SK-N-SH (cell line): ENCODE measurements at regions not wholly inside any gene's neighbourhood (a gene's known extent, or its start where the extent isn't known, plus 50 kb on each side); places are given as distances from the start of the nearest gene placed in this dataset.

Experiments used
- CTCF ChIA-PET: fragments of 300-600, 350-600 bp; formaldehyde crosslinking; extraction: SDS; loops from one replicate; lab custom pipeline; 2021; lab: Yijun Ruan, JAX
- POLR2A ChIA-PET: fragments of 350-600 bp; sonication (Branson Sonifier 250); formaldehyde crosslinking; extraction: SDS; loops from one replicate; lab custom pipeline; 2020; ENCODE audit warnings: antibody characterized with exemption, inconsistent platforms; lab: Yijun Ruan, JAX
- DNase-seq: peaks from one replicate; pipeline ENCODE4 v3.0.0; 2012
- H2AFZ ChIP-seq: fragments of 200-600 bp; sonication (generic); 2 replicates; pipeline ENCODE4 v1.8.1; 2016; ENCODE audit warnings: antibody characterized with exemption, mild to moderate bottlenecking, low read depth
- H3F3A ChIP-seq: fragments of 200-600 bp; sonication (generic); replicated peaks from 2 replicates; pipeline ENCODE3; 2016; ENCODE audit warnings: antibody characterized with exemption, mild to moderate bottlenecking; ENCODE audit not compliant: insufficient read depth
- H3K27ac ChIP-seq, 2 experiments: fragments of 200-500 bp in 1 of 2; fragments of 200-600 bp in 1 of 2; sonication (Bioruptor generic) in 1 of 2; sonication (generic), shearing (Covaris generic) in 1 of 2; 2 replicates each; pipeline versions ENCODE4 v1.5.1 to v1.6.1; 2014 to 2016; ENCODE audit warnings: low read depth in 2 of 2, inconsistent platforms in 1 of 2, low read length in 1 of 2, mild to moderate bottlenecking in 1 of 2, mixed read lengths in 1 of 2
- H3K27me3 ChIP-seq: fragments of 200-600 bp; sonication (generic), shearing (Covaris generic); 2 replicates; pipeline ENCODE4 v1.6.1; 2016; ENCODE audit warnings: mixed run types; ENCODE audit not compliant: insufficient read depth
- H3K36me3 ChIP-seq, 2 experiments: fragments of 200-500 bp in 1 of 2; fragments of 200-600 bp in 1 of 2; sonication (Bioruptor generic) in 1 of 2; sonication (generic) in 1 of 2; replicated peaks in 1 of 2; 2 replicates each; pipeline versions ENCODE3 to v1.5.1; 2014 to 2016; ENCODE audit warnings: low read length in 1 of 2, mild to moderate bottlenecking in 1 of 2; ENCODE audit not compliant: insufficient read depth in 2 of 2, control insufficient read depth in 1 of 2
- H3K4me1 ChIP-seq, 2 experiments: fragments of 200-500 bp in 1 of 2; fragments of 200-600 bp in 1 of 2; sonication (Bioruptor generic) in 1 of 2; sonication (generic), shearing (Covaris generic) in 1 of 2; 2 replicates each; pipeline versions ENCODE4 v1.5.1 to v1.6.1; 2014 to 2016; ENCODE audit warnings: low read depth in 1 of 2, low read length in 1 of 2, mixed run types in 1 of 2; ENCODE audit not compliant: insufficient read depth in 2 of 2, control insufficient read depth in 1 of 2
- H3K4me2 ChIP-seq: fragments of 200-600 bp; sonication (generic), shearing (Covaris generic); 2 replicates; pipeline ENCODE4 v1.6.1; 2017; ENCODE audit warnings: mixed run types
- H3K4me3 ChIP-seq, 2 experiments: fragments of 200-500 bp in 1 of 2; fragments of 200-600 bp in 1 of 2; sonication (Bioruptor generic) in 1 of 2; sonication (generic), shearing (Covaris generic) in 1 of 2; 2 replicates each; pipeline versions ENCODE4 v1.5.1 to v1.8.1; 2014 to 2016; ENCODE audit warnings: low read depth in 2 of 2, inconsistent platforms in 1 of 2, low read length in 1 of 2, mild to moderate bottlenecking in 1 of 2, mixed read lengths in 1 of 2, moderate library complexity in 1 of 2
- H3K79me2 ChIP-seq: fragments of 200-600 bp; sonication (generic); 2 replicates; pipeline ENCODE4 v1.8.1; 2017; ENCODE audit warnings: mild to moderate bottlenecking; ENCODE audit not compliant: insufficient read depth
- H3K9ac ChIP-seq: fragments of 200-600 bp; sonication (generic); 2 replicates; pipeline ENCODE4 v1.6.1; 2017; ENCODE audit warnings: mixed run types
- H3K9me2 ChIP-seq: fragments of 200-600 bp; sonication (generic); 2 replicates; pipeline ENCODE4 v1.6.1; 2017; ENCODE audit warnings: mixed run types
- H3K9me3 ChIP-seq: fragments of 200-600 bp; sonication (generic); 2 replicates; pipeline ENCODE4 v1.6.1; 2017; ENCODE audit warnings: mixed run types, mild to moderate bottlenecking, moderate library complexity
- H4K20me1 ChIP-seq: fragments of 200-600 bp; sonication (generic); 2 replicates; pipeline ENCODE4 v1.6.1; 2017; ENCODE audit warnings: mild to moderate bottlenecking, mixed run types; ENCODE audit not compliant: insufficient read depth
- EP300 ChIP-seq, 2 experiments: IDR thresholded peaks; 2 replicates each; pipeline versions ENCODE4 v1.4.0 to v1.6.1; 2012; ENCODE audit warnings: borderline replicate concordance in 1 of 2, low read depth in 1 of 2, low read length in 1 of 2
- FOXM1 ChIP-seq: IDR thresholded peaks from 2 replicates; pipeline ENCODE4 v1.4.0; 2012; ENCODE audit warnings: low read depth, mild to moderate bottlenecking
- TEAD4 ChIP-seq: IDR thresholded peaks from 2 replicates; pipeline ENCODE4 v1.4.0; 2012; ENCODE audit warnings: mild to moderate bottlenecking, borderline replicate concordance; ENCODE audit not compliant: insufficient read depth
- TF ChIP-seq, protein P1 (sequence below): fragments of 200-600 bp; sonication (generic); IDR thresholded peaks from 2 replicates; pipeline ENCODE4 v1.6.1; 2017; ENCODE audit warnings: antibody characterized with exemption, mild to moderate bottlenecking, moderate library complexity
- TF ChIP-seq, protein P2 (sequence below): IDR thresholded peaks from 2 replicates; pipeline ENCODE4 v1.4.0; 2012; ENCODE audit warnings: low read depth, borderline replicate concordance
- TF ChIP-seq, protein P3 (sequence below): fragments of 150-350 bp; IDR thresholded peaks from 2 replicates; pipeline ENCODE4 v1.6.1; 2017; ENCODE audit warnings: antibody characterized with exemption, low read length, low read depth, borderline replicate concordance
- TF ChIP-seq, protein P4 (sequence below): fragments of 150-350 bp; IDR thresholded peaks from 2 replicates; pipeline ENCODE4 v1.6.1; 2016; ENCODE audit warnings: mild to moderate bottlenecking, low read depth, low read length

DNA sequence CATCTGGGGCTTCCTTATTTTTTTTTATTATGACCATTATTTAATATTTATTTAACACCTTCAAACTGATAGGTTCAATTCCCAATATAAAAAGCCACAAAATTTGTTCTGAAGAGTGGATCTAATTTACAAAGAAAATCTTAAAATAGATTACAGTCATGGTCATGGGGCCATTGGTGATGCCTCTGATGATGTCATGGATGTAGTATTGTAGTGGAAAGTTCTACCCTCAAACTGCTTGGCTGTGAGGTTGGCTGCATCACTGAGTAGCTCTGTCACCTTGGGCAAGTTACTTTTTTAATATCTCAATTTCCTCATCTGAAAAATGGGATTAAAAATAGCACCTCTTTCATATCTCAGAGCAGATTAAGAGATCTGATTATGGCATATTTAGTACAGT, 128.5 kb downstream of the DKK1 start:
- TF ChIP-seq TEAD4 (no peak), FOXM1 (no peak), EP300 (IDR thresholded peaks at IDR 0.05; ENCODE audit: borderline replicate concordance in 1 of 2, low read depth in 1 of 2, low read length in 1 of 2) (no peak)
- TF ChIP-seq, protein P1, sequence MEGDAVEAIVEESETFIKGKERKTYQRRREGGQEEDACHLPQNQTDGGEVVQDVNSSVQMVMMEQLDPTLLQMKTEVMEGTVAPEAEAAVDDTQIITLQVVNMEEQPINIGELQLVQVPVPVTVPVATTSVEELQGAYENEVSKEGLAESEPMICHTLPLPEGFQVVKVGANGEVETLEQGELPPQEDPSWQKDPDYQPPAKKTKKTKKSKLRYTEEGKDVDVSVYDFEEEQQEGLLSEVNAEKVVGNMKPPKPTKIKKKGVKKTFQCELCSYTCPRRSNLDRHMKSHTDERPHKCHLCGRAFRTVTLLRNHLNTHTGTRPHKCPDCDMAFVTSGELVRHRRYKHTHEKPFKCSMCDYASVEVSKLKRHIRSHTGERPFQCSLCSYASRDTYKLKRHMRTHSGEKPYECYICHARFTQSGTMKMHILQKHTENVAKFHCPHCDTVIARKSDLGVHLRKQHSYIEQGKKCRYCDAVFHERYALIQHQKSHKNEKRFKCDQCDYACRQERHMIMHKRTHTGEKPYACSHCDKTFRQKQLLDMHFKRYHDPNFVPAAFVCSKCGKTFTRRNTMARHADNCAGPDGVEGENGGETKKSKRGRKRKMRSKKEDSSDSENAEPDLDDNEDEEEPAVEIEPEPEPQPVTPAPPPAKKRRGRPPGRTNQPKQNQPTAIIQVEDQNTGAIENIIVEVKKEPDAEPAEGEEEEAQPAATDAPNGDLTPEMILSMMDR, result no peak
- TF ChIP-seq, protein P2, sequence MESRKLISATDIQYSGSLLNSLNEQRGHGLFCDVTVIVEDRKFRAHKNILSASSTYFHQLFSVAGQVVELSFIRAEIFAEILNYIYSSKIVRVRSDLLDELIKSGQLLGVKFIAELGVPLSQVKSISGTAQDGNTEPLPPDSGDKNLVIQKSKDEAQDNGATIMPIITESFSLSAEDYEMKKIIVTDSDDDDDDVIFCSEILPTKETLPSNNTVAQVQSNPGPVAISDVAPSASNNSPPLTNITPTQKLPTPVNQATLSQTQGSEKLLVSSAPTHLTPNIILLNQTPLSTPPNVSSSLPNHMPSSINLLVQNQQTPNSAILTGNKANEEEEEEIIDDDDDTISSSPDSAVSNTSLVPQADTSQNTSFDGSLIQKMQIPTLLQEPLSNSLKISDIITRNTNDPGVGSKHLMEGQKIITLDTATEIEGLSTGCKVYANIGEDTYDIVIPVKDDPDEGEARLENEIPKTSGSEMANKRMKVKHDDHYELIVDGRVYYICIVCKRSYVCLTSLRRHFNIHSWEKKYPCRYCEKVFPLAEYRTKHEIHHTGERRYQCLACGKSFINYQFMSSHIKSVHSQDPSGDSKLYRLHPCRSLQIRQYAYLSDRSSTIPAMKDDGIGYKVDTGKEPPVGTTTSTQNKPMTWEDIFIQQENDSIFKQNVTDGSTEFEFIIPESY, result no peak
- TF ChIP-seq, protein P3, sequence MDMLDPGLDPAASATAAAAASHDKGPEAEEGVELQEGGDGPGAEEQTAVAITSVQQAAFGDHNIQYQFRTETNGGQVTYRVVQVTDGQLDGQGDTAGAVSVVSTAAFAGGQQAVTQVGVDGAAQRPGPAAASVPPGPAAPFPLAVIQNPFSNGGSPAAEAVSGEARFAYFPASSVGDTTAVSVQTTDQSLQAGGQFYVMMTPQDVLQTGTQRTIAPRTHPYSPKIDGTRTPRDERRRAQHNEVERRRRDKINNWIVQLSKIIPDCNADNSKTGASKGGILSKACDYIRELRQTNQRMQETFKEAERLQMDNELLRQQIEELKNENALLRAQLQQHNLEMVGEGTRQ, result no peak
- TF ChIP-seq, protein P4, sequence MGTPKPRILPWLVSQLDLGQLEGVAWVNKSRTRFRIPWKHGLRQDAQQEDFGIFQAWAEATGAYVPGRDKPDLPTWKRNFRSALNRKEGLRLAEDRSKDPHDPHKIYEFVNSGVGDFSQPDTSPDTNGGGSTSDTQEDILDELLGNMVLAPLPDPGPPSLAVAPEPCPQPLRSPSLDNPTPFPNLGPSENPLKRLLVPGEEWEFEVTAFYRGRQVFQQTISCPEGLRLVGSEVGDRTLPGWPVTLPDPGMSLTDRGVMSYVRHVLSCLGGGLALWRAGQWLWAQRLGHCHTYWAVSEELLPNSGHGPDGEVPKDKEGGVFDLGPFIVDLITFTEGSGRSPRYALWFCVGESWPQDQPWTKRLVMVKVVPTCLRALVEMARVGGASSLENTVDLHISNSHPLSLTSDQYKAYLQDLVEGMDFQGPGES, result no peak
- TF ChIP-seq, all 33 proteins: peak for 0
- peak overlapping the region in 1 of 2 experiments; percentile 87; a peak in 2 of 4 replicates for H3K27ac ChIP-seq
- CTCF ChIA-PET, result interaction anchor here (1.2 to 1.3 kb wide), 3 partner anchors 10 to 98 kb away, joined by 3 read pairs; no protein-coding TSS in a partner anchor
- no peaks in the 10 kb centered on the region for H4K20me1 ChIP-seq
- H3K4me2 ChIP-seq, result 0 out of 2 replicates have a peak overlapping the region, but pooled peaks have one; percentile 62
- H3K4me1 ChIP-seq, result peaks cover 4 to 20% of the 10 kb centered on the region in 2 experiments; a peak in 3 of 4 replicates
- no peaks in the 10 kb centered on the region for H3K27me3 ChIP-seq
- H3K9ac ChIP-seq, result no peak overlapping the region
- no peaks in the 10 kb centered on the region for H3K9me2 ChIP-seq
- H2AFZ ChIP-seq, result no peak overlapping the region
- H3K9me3 ChIP-seq, result no peaks in the 10 kb centered on the region
- no peak for DNase-seq
- no peaks in the 10 kb centered on the region for H3K36me3 ChIP-seq
- POLR2A ChIA-PET, result no interaction called here
- H3K4me3 ChIP-seq, result no peak overlapping the region
- H3K79me2 ChIP-seq, result no peaks in the 10 kb centered on the region
- H3F3A ChIP-seq, result peaks cover 18% of the 10 kb centered on the region
